ENCODE measurements at regions not wholly inside any gene's neighbourhood (a gene's known extent, or its start where the extent isn't known, plus 50 kb on each side); places are given as distances from the start of the nearest gene placed in this dataset.

- Histone ChIP-seq H3K18ac (ENCODE audit: insufficient read length, low read depth, low read length) (no peak overlapping the region), H3K56ac (ENCODE audit: insufficient read length, low read depth, low read length) (no peak overlapping the region), H3K9ac (ENCODE audit: extremely low read depth, insufficient read length, low read length) (no peak overlapping the region), H3K27me3 (ENCODE audit: insufficient read depth, low read length) (no peaks in the 10 kb centered on the region), H2BK12ac (ENCODE audit: insufficient read length, low read depth, low read length) (no peak overlapping the region), H2BK20ac (ENCODE audit: low read depth, low read length, poor library complexity, severe bottlenecking) (no peak overlapping the region), H2AK5ac (ENCODE audit: insufficient read length, low read length) (no peak overlapping the region), H3K4me2 (ENCODE audit: insufficient read depth, insufficient read length, low read length) (no peak overlapping the region), H3K79me1 (ENCODE audit: insufficient read depth, low read depth, low read length, poor library complexity, severe bottlenecking) (no peaks in the 10 kb centered on the region), H4K20me1 (ENCODE audit: control insufficient read depth, insufficient read depth, insufficient read length) (no peaks in the 10 kb centered on the region), H3K14ac (ENCODE audit: insufficient read depth, low read length) (no peak overlapping the region), H3K4ac (ENCODE audit: low read depth, low read length) (no peak overlapping the region), H2AFZ (ENCODE audit: low read length) (no peak overlapping the region), H3K23ac (ENCODE audit: insufficient read length, low read depth, low read length) (no peak overlapping the region), H4K91ac (ENCODE audit: insufficient read length, low read depth, low read length) (no peak overlapping the region), H3K4me1 (ENCODE audit: insufficient read depth, low read length) (no peaks in the 10 kb centered on the region), H3T11ph (ENCODE audit: low read length) (no peak overlapping the region), H2BK15ac (ENCODE audit: low read depth, low read length) (no peak overlapping the region; the same call in 1 of the 2 replicates), H3K23me2 (ENCODE audit: insufficient read length, low read depth, low read length, poor library complexity, severe bottlenecking) (no peaks in the 10 kb centered on the region), H2BK120ac (ENCODE audit: low read depth, low read length, poor library complexity, severe bottlenecking) (no peak overlapping the region), H3K27ac (ENCODE audit: insufficient read length, low read depth, low read length) (no peak overlapping the region), H4K8ac (replicated peaks; ENCODE audit: insufficient read length, low read depth, low read length) (no peak overlapping the region), H3K9me3 (ENCODE audit: control insufficient read depth, low read depth, low read length) (no peaks in the 10 kb centered on the region), H4K5ac (ENCODE audit: insufficient read length, low read depth, low read length) (no peak overlapping the region), H3K79me2 (ENCODE audit: insufficient read depth, low read length) (no peaks in the 10 kb centered on the region), H2BK5ac (ENCODE audit: insufficient read length, low read length) (no peak overlapping the region)
- peaks cover 0 to 1% (median 0%) of the 10 kb centered on the region in 3 experiments; a peak in 1 of 7 replicates for H3K36me3 Mint-ChIP-seq (ENCODE audit: insufficient read depth in 1 of 3, low read depth in 3 of 3)
- no peak overlapping the region for H3K27ac Mint-ChIP-seq
- TF ChIP-seq CTCF (conservative IDR thresholded peaks at IDR 0.05): no peak
- no peak for DNase-seq
- H3K4me1 Mint-ChIP-seq: peaks cover 0 to 4% of the 10 kb centered on the region in 2 experiments; a peak in 2 of 4 replicates
- WGBS (ENCODE audit: extremely low coverage, insufficient read length, low lambda C conversion rate): no CpG with 5 or more reads among the region's 8 CpGs
- H3K9me3 Mint-ChIP-seq: no peaks in the 10 kb centered on the region
- no peak overlapping the region for H3K4me3 Mint-ChIP-seq
- H3K27me3 Mint-ChIP-seq (ENCODE audit: low read depth): peaks cover 12% of the 10 kb centered on the region
Measured at GRCh38 chr1:200281201-200281835, 128.5 kb downstream of the ZNF281 start.

Data from H9 (cell line).